ENCODE measurements at regions not wholly inside any gene's neighbourhood (a gene's known extent, or its start where the extent isn't known, plus 50 kb on each side); places are given as distances from the start of the nearest gene placed in this dataset.
"Not testable (repeated sequence)": the region's sequence is repeated elsewhere in the genome, so short reads cannot be mapped to it uniquely, and the experiment has no call there.

- Histone ChIP-seq H3K27me3 (ENCODE audit: control insufficient read depth, insufficient read depth, low read length) (no peaks in the 10 kb centered on the region), H3K36me3 (replicated peaks; ENCODE audit: control insufficient read depth, insufficient read depth, low read length) (no peaks in the 10 kb centered on the region), H3K4me3 (ENCODE audit: insufficient read depth, low read depth, low read length) (no peak overlapping the region)
- DNase-seq, result no peak
Observed at GRCh38 chr7:114141415-114141814, 222.6 kb upstream of the PPP1R3A start.

- Histone ChIP-seq H3K4me3 (ENCODE audit: insufficient read depth, low read depth, low read length) (no peak overlapping the region), H3K36me3 (replicated peaks; ENCODE audit: control insufficient read depth, insufficient read depth, low read length) (no peaks in the 10 kb centered on the region), H3K27me3 (ENCODE audit: control insufficient read depth, insufficient read depth, low read length) (no peaks in the 10 kb centered on the region)
- DNase-seq, result no peak
Observed at GRCh38 chr7:114140561-114140960, 221.8 kb upstream of the PPP1R3A start.

- not testable (repeated sequence) for H3K27me3 ChIP-seq (ENCODE audit: control insufficient read depth, insufficient read depth, low read length); H3K4me3 ChIP-seq (ENCODE audit: insufficient read depth, low read depth, low read length); H3K36me3 ChIP-seq (replicated peaks; ENCODE audit: control insufficient read depth, insufficient read depth, low read length); DNase-seq
Observed at GRCh38 chr7:114139690-114140089, 220.9 kb upstream of the PPP1R3A start.

GRCh38 chr7:114138587-114138986 lies 219.8 kb upstream of the PPP1R3A start:
- H3K27me3 ChIP-seq (ENCODE audit: control insufficient read depth, insufficient read depth, low read length), result no peaks in the 10 kb centered on the region
- H3K36me3 ChIP-seq (replicated peaks; ENCODE audit: control insufficient read depth, insufficient read depth, low read length), result no peaks in the 10 kb centered on the region
- DNase-seq, result no peak
- H3K4me3 ChIP-seq (ENCODE audit: insufficient read depth, low read depth, low read length), result no peak overlapping the region

GRCh38 chr7:114133717-114134116 lies 214.9 kb upstream of the PPP1R3A start:
- H3K4me3 ChIP-seq (ENCODE audit: insufficient read depth, low read depth, low read length), result no peak overlapping the region
- DNase-seq, result no peak
- H3K36me3 ChIP-seq (replicated peaks; ENCODE audit: control insufficient read depth, insufficient read depth, low read length), result no peaks in the 10 kb centered on the region
- no peaks in the 10 kb centered on the region for H3K27me3 ChIP-seq (ENCODE audit: control insufficient read depth, insufficient read depth, low read length)

GRCh38 chr7:114130866-114131265 lies 212.1 kb upstream of the PPP1R3A start:
- H3K27me3 ChIP-seq (ENCODE audit: control insufficient read depth, insufficient read depth, low read length), result no peaks in the 10 kb centered on the region
- H3K4me3 ChIP-seq (ENCODE audit: insufficient read depth, low read depth, low read length), result no peak overlapping the region
- H3K36me3 ChIP-seq (replicated peaks; ENCODE audit: control insufficient read depth, insufficient read depth, low read length), result no peaks in the 10 kb centered on the region
- DNase-seq, result no peak

GRCh38 chr7:114128880-114129279 lies 210.1 kb upstream of the PPP1R3A start:
- DNase-seq, result no peak
- no peaks in the 10 kb centered on the region for H3K27me3 ChIP-seq (ENCODE audit: control insufficient read depth, insufficient read depth, low read length)
- no peak overlapping the region for H3K4me3 ChIP-seq (ENCODE audit: insufficient read depth, low read depth, low read length)
- H3K36me3 ChIP-seq (replicated peaks; ENCODE audit: control insufficient read depth, insufficient read depth, low read length), result no peaks in the 10 kb centered on the region

GRCh38 chr7:114126095-114126494 lies 207.3 kb upstream of the PPP1R3A start:
- Histone ChIP-seq H3K36me3 (replicated peaks; ENCODE audit: control insufficient read depth, insufficient read depth, low read length) (no peaks in the 10 kb centered on the region), H3K4me3 (ENCODE audit: insufficient read depth, low read depth, low read length) (no peak overlapping the region), H3K27me3 (ENCODE audit: control insufficient read depth, insufficient read depth, low read length) (no peaks in the 10 kb centered on the region)
- DNase-seq, result no peak

GRCh38 chr7:114112806-114113205 lies 194.0 kb upstream of the PPP1R3A start:
- Histone ChIP-seq H3K4me3 (ENCODE audit: insufficient read depth, low read depth, low read length) (no peak overlapping the region), H3K27me3 (ENCODE audit: control insufficient read depth, insufficient read depth, low read length) (no peaks in the 10 kb centered on the region), H3K36me3 (replicated peaks; ENCODE audit: control insufficient read depth, insufficient read depth, low read length) (no peaks in the 10 kb centered on the region)
- no peak for DNase-seq

GRCh38 chr7:114110666-114111065 lies 191.9 kb upstream of the PPP1R3A start:
- H3K4me3 ChIP-seq (ENCODE audit: insufficient read depth, low read depth, low read length), result no peak overlapping the region
- H3K27me3 ChIP-seq (ENCODE audit: control insufficient read depth, insufficient read depth, low read length), result no peaks in the 10 kb centered on the region
- no peak for DNase-seq
- H3K36me3 ChIP-seq (replicated peaks; ENCODE audit: control insufficient read depth, insufficient read depth, low read length), result no peaks in the 10 kb centered on the region

- Histone ChIP-seq H3K4me3 (ENCODE audit: insufficient read depth, low read depth, low read length) (no peak overlapping the region), H3K36me3 (replicated peaks; ENCODE audit: control insufficient read depth, insufficient read depth, low read length) (no peaks in the 10 kb centered on the region), H3K27me3 (ENCODE audit: control insufficient read depth, insufficient read depth, low read length) (no peaks in the 10 kb centered on the region)
- DNase-seq, result no peak
Observed at GRCh38 chr7:114109721-114110120, 190.9 kb upstream of the PPP1R3A start.

- Histone ChIP-seq H3K4me3 (ENCODE audit: insufficient read depth, low read depth, low read length) (no peak overlapping the region), H3K27me3 (ENCODE audit: control insufficient read depth, insufficient read depth, low read length) (no peaks in the 10 kb centered on the region), H3K36me3 (replicated peaks; ENCODE audit: control insufficient read depth, insufficient read depth, low read length) (no peaks in the 10 kb centered on the region)
- no peak for DNase-seq
Observed at GRCh38 chr7:114109304-114109703, 190.5 kb upstream of the PPP1R3A start.

GRCh38 chr7:114108510-114108909 lies 189.7 kb upstream of the PPP1R3A start:
- no peaks in the 10 kb centered on the region for H3K27me3 ChIP-seq (ENCODE audit: control insufficient read depth, insufficient read depth, low read length)
- no peak for DNase-seq
- no peak overlapping the region for H3K4me3 ChIP-seq (ENCODE audit: insufficient read depth, low read depth, low read length)
- no peaks in the 10 kb centered on the region for H3K36me3 ChIP-seq (replicated peaks; ENCODE audit: control insufficient read depth, insufficient read depth, low read length)

GRCh38 chr7:114107522-114107921 lies 188.7 kb upstream of the PPP1R3A start:
- H3K4me3 ChIP-seq (ENCODE audit: insufficient read depth, low read depth, low read length), result no peak overlapping the region
- no peaks in the 10 kb centered on the region for H3K27me3 ChIP-seq (ENCODE audit: control insufficient read depth, insufficient read depth, low read length)
- DNase-seq, result no peak
- no peaks in the 10 kb centered on the region for H3K36me3 ChIP-seq (replicated peaks; ENCODE audit: control insufficient read depth, insufficient read depth, low read length)

GRCh38 chr7:114104035-114104434 lies 185.2 kb upstream of the PPP1R3A start:
- H3K4me3 ChIP-seq (ENCODE audit: insufficient read depth, low read depth, low read length), result no peak overlapping the region
- H3K36me3 ChIP-seq (replicated peaks; ENCODE audit: control insufficient read depth, insufficient read depth, low read length), result no peaks in the 10 kb centered on the region
- DNase-seq, result no peak
- no peaks in the 10 kb centered on the region for H3K27me3 ChIP-seq (ENCODE audit: control insufficient read depth, insufficient read depth, low read length)

GRCh38 chr7:114102996-114103395 lies 184.2 kb upstream of the PPP1R3A start:
- Histone ChIP-seq H3K27me3 (ENCODE audit: control insufficient read depth, insufficient read depth, low read length) (no peaks in the 10 kb centered on the region), H3K36me3 (replicated peaks; ENCODE audit: control insufficient read depth, insufficient read depth, low read length) (no peaks in the 10 kb centered on the region), H3K4me3 (ENCODE audit: insufficient read depth, low read depth, low read length) (no peak overlapping the region)
- no peak for DNase-seq
